ENCODE measurements at regions not wholly inside any gene's neighbourhood (a gene's known extent, or its start where the extent isn't known, plus 50 kb on each side); places are given as distances from the start of the nearest gene placed in this dataset.

DNA sequence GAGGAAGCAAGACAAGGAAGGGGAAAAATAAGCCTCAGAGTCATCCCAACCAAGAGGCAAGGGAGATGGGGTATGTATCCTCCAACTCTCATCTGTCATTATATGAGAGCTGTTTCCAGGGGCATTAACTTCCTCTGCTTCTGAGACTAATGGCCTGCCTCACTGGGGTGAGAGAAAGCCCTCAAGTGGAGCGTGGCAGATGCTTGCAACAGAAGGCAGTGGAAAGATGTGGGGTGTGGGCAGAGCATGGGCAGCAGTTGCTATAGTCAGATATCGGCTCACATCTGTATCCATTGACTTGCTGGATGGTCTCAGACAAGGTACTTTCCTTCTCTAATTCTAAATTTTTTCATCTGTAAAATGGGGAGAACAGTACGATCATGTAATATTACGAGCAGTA lies 81.7 kb upstream of the PLCL2 start:
- H3K27ac ChIP-seq: no peak overlapping the region
- H3K27me3 ChIP-seq: no peaks in the 10 kb centered on the region
- no peaks in the 10 kb centered on the region for H3K36me3 ChIP-seq
- whole genome bisulfite sequencing: 93% methylated on average over 4 of the region's 4 CpGs
- peaks cover 7% of the 10 kb centered on the region for H3K4me1 ChIP-seq
- H3K9me3 ChIP-seq: no peaks in the 10 kb centered on the region
- no peak overlapping the region for H3K4me3 ChIP-seq
- TF ChIP-seq POLR2AphosphoS5 (IDR thresholded peaks at IDR 0.05): no peak
- no peak for TF ChIP-seq EP300 (IDR thresholded peaks at IDR 0.05)
- DNase-seq (ENCODE audit: low spot score in 2 of 2): no peak

DNA sequence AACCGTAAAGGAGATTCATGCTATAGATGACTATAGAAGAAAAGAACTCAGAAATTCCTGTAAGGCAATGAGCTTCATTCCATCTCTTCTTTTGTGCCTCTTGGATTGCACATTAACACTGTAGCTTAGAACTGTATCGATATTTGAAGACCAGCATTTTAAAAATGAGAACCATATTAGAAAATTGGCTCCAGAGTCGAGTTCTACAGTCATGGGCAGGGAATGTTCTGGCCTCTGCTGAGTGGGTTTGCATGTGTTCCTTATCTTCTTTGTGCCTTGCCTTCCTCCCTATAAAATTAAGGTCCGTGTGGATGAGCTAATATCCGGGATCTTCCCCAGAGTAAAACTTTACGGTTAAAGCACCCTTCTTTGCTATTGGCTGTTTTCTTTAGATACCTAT lies 77.4 kb upstream of the PLCL2 start:
- no peak for DNase-seq (ENCODE audit: low spot score in 2 of 2)
- H3K4me1 ChIP-seq: no peaks in the 10 kb centered on the region
- H3K27me3 ChIP-seq: no peaks in the 10 kb centered on the region
- H3K9me3 ChIP-seq: no peaks in the 10 kb centered on the region
- TF ChIP-seq, protein P1, sequence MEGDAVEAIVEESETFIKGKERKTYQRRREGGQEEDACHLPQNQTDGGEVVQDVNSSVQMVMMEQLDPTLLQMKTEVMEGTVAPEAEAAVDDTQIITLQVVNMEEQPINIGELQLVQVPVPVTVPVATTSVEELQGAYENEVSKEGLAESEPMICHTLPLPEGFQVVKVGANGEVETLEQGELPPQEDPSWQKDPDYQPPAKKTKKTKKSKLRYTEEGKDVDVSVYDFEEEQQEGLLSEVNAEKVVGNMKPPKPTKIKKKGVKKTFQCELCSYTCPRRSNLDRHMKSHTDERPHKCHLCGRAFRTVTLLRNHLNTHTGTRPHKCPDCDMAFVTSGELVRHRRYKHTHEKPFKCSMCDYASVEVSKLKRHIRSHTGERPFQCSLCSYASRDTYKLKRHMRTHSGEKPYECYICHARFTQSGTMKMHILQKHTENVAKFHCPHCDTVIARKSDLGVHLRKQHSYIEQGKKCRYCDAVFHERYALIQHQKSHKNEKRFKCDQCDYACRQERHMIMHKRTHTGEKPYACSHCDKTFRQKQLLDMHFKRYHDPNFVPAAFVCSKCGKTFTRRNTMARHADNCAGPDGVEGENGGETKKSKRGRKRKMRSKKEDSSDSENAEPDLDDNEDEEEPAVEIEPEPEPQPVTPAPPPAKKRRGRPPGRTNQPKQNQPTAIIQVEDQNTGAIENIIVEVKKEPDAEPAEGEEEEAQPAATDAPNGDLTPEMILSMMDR (IDR thresholded peaks at IDR 0.05): no peak
- TF ChIP-seq EP300 (IDR thresholded peaks at IDR 0.05) (no peak), POLR2AphosphoS5 (IDR thresholded peaks at IDR 0.05) (no peak), POLR2A (IDR thresholded peaks at IDR 0.05) (no peak)
- no peaks in the 10 kb centered on the region for H3K36me3 ChIP-seq
- peak overlapping the region; percentile 46 for H3K27ac ChIP-seq
- 63% methylated on average over 6 of the region's 6 CpGs for WGBS
- no peak overlapping the region for H3K4me3 ChIP-seq

DNA sequence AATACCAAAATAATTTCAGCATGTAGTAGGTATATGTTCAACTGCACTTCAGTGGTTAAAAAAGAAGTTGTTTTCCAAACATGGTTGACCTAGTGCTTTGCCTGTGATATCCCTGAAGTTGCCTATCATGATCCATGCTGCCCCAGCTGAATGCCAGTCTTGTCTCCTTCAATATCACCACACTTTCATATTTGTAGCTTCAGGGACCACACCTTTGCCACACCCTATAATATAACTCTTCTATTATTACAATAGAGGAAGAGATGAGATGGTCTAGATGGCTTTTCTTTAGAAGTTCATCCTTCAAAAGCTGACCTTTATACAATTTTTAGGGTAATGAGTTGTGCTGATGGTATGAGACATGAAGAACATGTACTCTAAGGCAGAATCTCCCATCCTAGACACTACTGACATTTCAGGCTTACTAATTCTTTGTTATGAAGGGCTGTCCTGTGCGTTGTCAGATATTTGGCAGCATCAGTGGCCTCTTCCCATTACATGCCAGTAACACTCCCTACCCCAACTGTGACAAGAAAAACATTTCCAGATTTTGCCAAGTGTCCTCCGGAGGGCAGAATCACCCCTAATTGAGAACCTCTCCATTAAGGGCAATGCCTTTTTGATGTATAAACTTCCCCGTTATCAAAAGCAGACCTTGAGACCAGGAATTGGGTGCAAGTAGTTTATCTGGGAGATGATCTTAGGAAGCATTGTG lies 76.2 kb upstream of the PLCL2 start:
- TF ChIP-seq EP300 (IDR thresholded peaks at IDR 0.05) (no peak), POLR2AphosphoS5 (IDR thresholded peaks at IDR 0.05) (no peak), POLR2A (IDR thresholded peaks at IDR 0.05) (no peak)
- TF ChIP-seq, protein P1 (IDR thresholded peaks at IDR 0.05): no peak
- Histone ChIP-seq H3K27ac (peak overlapping the region; percentile 46), H3K27me3 (no peaks in the 10 kb centered on the region), H3K4me3 (no peak overlapping the region), H3K9me3 (no peaks in the 10 kb centered on the region), H3K4me1 (no peaks in the 10 kb centered on the region), H3K36me3 (no peaks in the 10 kb centered on the region)
- WGBS: 69% methylated on average over 3 of the region's 3 CpGs
- DNase-seq (ENCODE audit: low spot score in 2 of 2): no peak

- 68% methylated on average over 4 of the region's 4 CpGs for WGBS
- no peaks in the 10 kb centered on the region for H3K9me3 ChIP-seq
- no peak overlapping the region for H3K4me3 ChIP-seq
- no peaks in the 10 kb centered on the region for H3K4me1 ChIP-seq
- DNase-seq (ENCODE audit: low spot score in 2 of 2): no peak
- TF ChIP-seq EP300 (IDR thresholded peaks at IDR 0.05): no peak
- TF ChIP-seq POLR2AphosphoS5 (IDR thresholded peaks at IDR 0.05): no peak
- TF ChIP-seq POLR2A (IDR thresholded peaks at IDR 0.05): no peak
- TF ChIP-seq, protein P1 (IDR thresholded peaks at IDR 0.05): no peak
- H3K36me3 ChIP-seq: no peaks in the 10 kb centered on the region
- peak overlapping the region; percentile 45 for H3K27ac ChIP-seq
- no peaks in the 10 kb centered on the region for H3K27me3 ChIP-seq
Observed at GRCh38 chr3:16809482-16809881, 75.3 kb upstream of the PLCL2 start.

DNA sequence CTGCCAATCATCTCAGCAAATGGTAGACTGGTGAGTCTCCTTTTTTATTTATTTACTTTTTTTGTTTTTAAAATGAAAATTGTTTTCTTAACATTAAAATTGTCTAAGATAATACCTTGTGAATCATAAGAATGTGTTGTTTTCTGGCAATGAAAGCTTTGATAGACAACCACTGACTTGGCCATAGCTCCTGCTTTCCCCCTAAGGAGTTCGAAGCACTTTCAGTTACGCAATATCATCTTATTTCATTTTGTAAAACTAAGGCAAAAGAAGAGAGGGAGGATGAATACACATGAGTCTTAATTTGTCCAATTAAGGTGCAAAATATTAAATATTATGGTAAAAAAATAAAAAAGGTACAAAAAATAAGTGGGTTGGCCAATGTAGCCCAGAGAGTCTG lies 74.8 kb upstream of the PLCL2 start:
- no peak for TF ChIP-seq EP300 (IDR thresholded peaks at IDR 0.05)
- TF ChIP-seq POLR2AphosphoS5 (IDR thresholded peaks at IDR 0.05): no peak
- TF ChIP-seq POLR2A (IDR thresholded peaks at IDR 0.05): no peak
- TF ChIP-seq, protein P1 (IDR thresholded peaks at IDR 0.05): no peak
- H3K9me3 ChIP-seq: no peaks in the 10 kb centered on the region
- DNase-seq (ENCODE audit: low spot score in 2 of 2): no peak
- H3K27ac ChIP-seq: no peak overlapping the region
- H3K4me3 ChIP-seq: no peak overlapping the region
- H3K36me3 ChIP-seq: no peaks in the 10 kb centered on the region
- no peaks in the 10 kb centered on the region for H3K27me3 ChIP-seq
- WGBS: 75% methylated on average over 2 of the region's 2 CpGs
- H3K4me1 ChIP-seq: no peaks in the 10 kb centered on the region
